ENCODE measurements at regions not wholly inside any gene's neighbourhood (a gene's known extent, or its start where the extent isn't known, plus 50 kb on each side); places are given as distances from the start of the nearest gene placed in this dataset.

DNA sequence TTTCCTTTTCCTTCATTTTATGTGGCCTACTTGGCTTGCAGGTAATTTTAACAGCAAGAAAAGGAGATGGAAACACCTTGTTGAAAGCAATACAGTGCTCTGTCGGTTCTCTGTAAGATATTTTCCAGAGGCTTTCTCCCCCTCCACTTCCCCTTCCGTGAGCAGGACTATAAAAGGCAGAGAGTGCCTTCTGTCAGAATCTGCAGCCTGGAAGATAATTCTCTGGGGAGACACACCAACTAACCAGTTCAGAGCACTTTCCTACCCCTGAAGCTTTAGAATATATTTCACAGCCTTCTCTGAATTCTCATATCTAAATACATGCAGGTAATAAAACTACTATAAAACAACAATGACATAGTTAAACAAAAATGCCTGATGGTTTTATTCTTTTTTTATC is 141.1 kb downstream of the IDS start:
- DNase-seq, result no peak
- no peaks in the 10 kb centered on the region for H3K9me3 Mint-ChIP-seq (ENCODE audit: unreplicated experiment)
- no peak overlapping the region for H3K27ac Mint-ChIP-seq (ENCODE audit: unreplicated experiment)

DNA sequence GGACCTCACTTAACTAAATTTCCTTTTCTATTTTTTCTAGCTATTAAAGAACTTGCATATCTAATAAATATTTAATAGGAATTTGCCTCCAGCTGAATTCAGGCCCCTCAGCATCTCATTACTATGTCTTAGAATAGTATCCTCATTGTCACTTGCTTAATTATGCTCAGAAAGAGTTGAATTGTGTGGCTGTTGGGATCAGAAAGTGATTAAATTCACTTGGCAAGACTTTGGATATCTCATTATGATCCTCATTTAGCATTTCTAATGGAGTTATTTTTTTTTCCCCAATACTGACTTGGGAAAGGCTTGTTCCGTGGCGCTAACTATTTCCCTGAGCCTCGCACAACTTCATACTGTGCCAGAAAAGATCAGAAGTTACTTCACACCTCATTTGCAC is 158.8 kb downstream of the IDS start:
- intact Hi-C loops (cut with micrococcal nuclease; ENCODE audit: unreplicated experiment), result no loop called here
- POLR2A ChIA-PET, result no interaction called here
- DNase-seq, result no peak
- no peaks in the 10 kb centered on the region for H3K36me3 Mint-ChIP-seq (ENCODE audit: insufficient read depth, unreplicated experiment)
- H3K27ac Mint-ChIP-seq (ENCODE audit: unreplicated experiment), result no peak overlapping the region
- Histone ChIP-seq H3K4me3 (ENCODE audit: low read depth, low read length) (no peak overlapping the region), H3K27me3 (replicated peaks; ENCODE audit: control insufficient read depth, insufficient read depth, low read length) (no peaks in the 10 kb centered on the region), H3K36me3 (ENCODE audit: control insufficient read depth, insufficient read depth, low read length) (no peaks in the 10 kb centered on the region), H3K9me3 (no peaks in the 10 kb centered on the region), H3K4me1 (no peaks in the 10 kb centered on the region)
- no TSS peak for BruUV-seq (replicated peaks)
- no peaks in the 10 kb centered on the region for H3K4me1 Mint-ChIP-seq (ENCODE audit: low read depth, unreplicated experiment)
- H3K9me3 Mint-ChIP-seq (ENCODE audit: unreplicated experiment), result no peaks in the 10 kb centered on the region
- no peaks in the 10 kb centered on the region for H3K27me3 Mint-ChIP-seq (ENCODE audit: insufficient read depth, unreplicated experiment)
- CTCF ChIA-PET, result no interaction called here
- TF ChIP-seq CTCF (IDR thresholded peaks at IDR 0.05; ENCODE audit: insufficient read depth in 1 of 2, low read depth in 1 of 2, low read length in 1 of 2, severe bottlenecking in 1 of 2, unreplicated experiment in 1 of 2), result no peak
- H3K4me3 Mint-ChIP-seq (ENCODE audit: unreplicated experiment), result no peak overlapping the region

More for the DNA sequence above, 141.1 kb downstream of the IDS start:
- no TSS peak for BruUV-seq (replicated peaks)
- Histone ChIP-seq H3K4me1 (no peaks in the 10 kb centered on the region), H3K36me3 (ENCODE audit: control insufficient read depth, insufficient read depth, low read length) (no peaks in the 10 kb centered on the region), H3K27me3 (replicated peaks; ENCODE audit: control insufficient read depth, insufficient read depth, low read length) (no peaks in the 10 kb centered on the region), H3K9me3 (no peaks in the 10 kb centered on the region), H3K4me3 (ENCODE audit: low read depth, low read length) (no peak overlapping the region)
- H3K4me3 Mint-ChIP-seq (ENCODE audit: unreplicated experiment), result no peak overlapping the region
- no peaks in the 10 kb centered on the region for H3K27me3 Mint-ChIP-seq (ENCODE audit: insufficient read depth, unreplicated experiment)
- TF ChIP-seq CTCF (IDR thresholded peaks at IDR 0.05; ENCODE audit: insufficient read depth in 1 of 2, low read depth in 1 of 2, low read length in 1 of 2, severe bottlenecking in 1 of 2, unreplicated experiment in 1 of 2), result no peak
- H3K36me3 Mint-ChIP-seq (ENCODE audit: insufficient read depth, unreplicated experiment), result no peaks in the 10 kb centered on the region
- ChIA-PET POLR2A (no interaction called here), CTCF (no interaction called here)
- intact Hi-C loops (cut with micrococcal nuclease; ENCODE audit: unreplicated experiment), result no loop called here
- H3K4me1 Mint-ChIP-seq (ENCODE audit: low read depth, unreplicated experiment), result peaks cover 4% of the 10 kb centered on the region

DNA sequence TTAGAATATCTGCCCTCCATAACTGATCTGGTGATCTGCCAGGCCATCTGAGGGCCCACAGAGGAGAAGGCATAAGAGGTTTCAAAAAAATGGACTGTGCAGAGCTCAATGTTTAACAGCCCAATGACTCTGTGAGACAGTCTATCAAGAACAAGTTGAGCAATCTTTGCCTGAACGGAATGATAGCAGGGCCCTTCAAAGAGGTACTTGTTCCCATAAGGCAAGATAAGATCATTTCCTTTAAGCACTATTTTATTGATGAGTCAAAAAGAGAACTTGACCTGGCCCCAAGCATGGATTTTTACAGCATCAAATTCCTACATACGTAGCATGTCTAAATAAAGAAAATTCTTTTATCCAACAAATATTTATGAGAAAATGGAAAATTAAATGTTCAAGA is 182.8 kb downstream of the IDS start:
- POLR2A ChIA-PET, result no interaction called here
- CTCF ChIA-PET, result no interaction called here
- intact Hi-C loops (cut with micrococcal nuclease; ENCODE audit: unreplicated experiment), result no loop called here

More for the DNA sequence above, 182.8 kb downstream of the IDS start:
- H3K9me3 Mint-ChIP-seq (ENCODE audit: unreplicated experiment), result no peaks in the 10 kb centered on the region
- no peaks in the 10 kb centered on the region for H3K4me1 ChIP-seq
- no peak for TF ChIP-seq CTCF (IDR thresholded peaks at IDR 0.05; ENCODE audit: insufficient read depth in 1 of 2, low read depth in 1 of 2, low read length in 1 of 2, severe bottlenecking in 1 of 2, unreplicated experiment in 1 of 2)
- DNase-seq, result no peak
- BruUV-seq (replicated peaks), result no TSS peak
- no peak overlapping the region for H3K4me3 ChIP-seq (ENCODE audit: low read depth, low read length)
- no peak overlapping the region for H3K4me3 Mint-ChIP-seq (ENCODE audit: unreplicated experiment)
- peaks cover 4% of the 10 kb centered on the region for H3K27me3 Mint-ChIP-seq (ENCODE audit: insufficient read depth, unreplicated experiment)
- H3K36me3 Mint-ChIP-seq (ENCODE audit: insufficient read depth, unreplicated experiment), result no peaks in the 10 kb centered on the region
- H3K27ac Mint-ChIP-seq (ENCODE audit: unreplicated experiment), result no peak overlapping the region
- H3K36me3 ChIP-seq (ENCODE audit: control insufficient read depth, insufficient read depth, low read length), result no peaks in the 10 kb centered on the region
- no peaks in the 10 kb centered on the region for H3K4me1 Mint-ChIP-seq (ENCODE audit: low read depth, unreplicated experiment)
- H3K9me3 ChIP-seq, result no peaks in the 10 kb centered on the region
- no peaks in the 10 kb centered on the region for H3K27me3 ChIP-seq (replicated peaks; ENCODE audit: control insufficient read depth, insufficient read depth, low read length)
